ENCODE measurements at regions not wholly inside any gene's neighbourhood (a gene's known extent, or its start where the extent isn't known, plus 50 kb on each side); places are given as distances from the start of the nearest gene placed in this dataset.
A peak's percentile ranks its signal among the peaks of the same experiment; 100 is the strongest.
"Not testable (repeated sequence)": the region's sequence is repeated elsewhere in the genome, so short reads cannot be mapped to it uniquely, and the experiment has no call there.

DNA sequence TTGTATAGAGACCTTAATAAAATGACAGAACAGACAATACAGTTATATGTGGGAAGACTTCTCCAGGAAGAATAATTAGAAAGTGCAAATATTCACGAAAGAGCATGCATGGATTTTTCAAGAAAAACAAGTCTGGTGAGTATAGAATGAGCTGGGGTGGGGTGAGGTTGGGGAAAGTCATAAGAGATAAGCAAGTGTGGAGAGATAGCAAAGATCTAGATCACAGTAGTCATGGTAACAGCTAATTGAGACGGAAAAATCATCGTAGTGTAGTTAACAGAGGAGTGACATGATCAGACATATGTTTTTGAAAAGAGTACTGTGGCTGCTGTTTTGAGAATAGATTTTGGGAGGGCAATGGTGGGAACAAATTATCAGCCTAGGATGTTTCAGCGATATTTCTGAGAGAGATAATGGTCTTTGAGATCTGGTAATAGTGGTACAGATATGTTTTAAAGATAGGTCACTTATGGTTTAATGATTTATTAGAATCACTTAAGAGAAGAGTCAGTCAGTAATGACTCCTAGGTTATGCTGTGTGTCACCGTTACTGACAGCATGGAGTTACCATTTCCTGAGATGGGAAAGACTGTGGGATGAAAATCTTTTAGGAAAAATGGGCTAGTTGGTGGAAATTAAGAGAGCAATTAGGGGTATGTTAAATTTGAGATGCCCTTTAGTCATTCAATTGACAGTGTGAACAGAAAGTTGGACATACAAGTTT is 248.5 kb upstream of the SLC8A1 start:
- DNase-seq = no peak

DNA sequence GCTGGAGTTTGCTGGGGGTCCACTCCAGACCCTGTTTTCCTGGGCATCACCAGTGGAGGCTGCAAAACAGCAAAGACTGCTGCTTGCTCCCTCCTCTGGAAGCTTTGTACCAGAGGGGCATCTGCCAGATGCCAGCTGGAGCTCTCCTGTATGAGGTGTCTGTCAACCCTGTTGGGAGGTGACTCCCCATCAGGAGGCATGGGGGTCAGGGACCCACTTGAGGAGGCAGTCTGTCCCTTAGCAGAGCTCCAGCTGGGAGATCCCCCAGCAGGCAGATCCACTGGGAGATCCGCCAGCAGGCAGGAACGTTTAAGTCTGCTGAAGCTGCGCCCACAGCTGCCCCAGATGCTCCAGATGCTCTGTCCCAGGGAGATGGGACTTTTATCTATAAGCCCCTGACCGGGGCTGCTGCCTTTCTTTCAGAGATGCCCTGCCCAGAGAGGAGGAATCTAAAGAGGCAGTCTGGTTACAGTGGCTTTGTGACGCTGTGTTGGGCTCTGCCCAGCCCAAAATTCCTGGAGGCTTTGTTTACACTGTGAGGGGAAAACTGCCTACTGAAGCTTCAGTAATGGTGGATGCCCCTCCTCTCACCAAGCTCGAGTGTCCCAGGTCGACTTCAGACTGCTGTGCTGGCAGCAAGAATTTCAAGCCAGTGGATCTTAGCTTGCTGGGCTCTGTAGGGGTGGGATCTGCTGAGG is 260.5 kb upstream of the SLC8A1 start:
- not testable (repeated sequence) for DNase-seq

DNA sequence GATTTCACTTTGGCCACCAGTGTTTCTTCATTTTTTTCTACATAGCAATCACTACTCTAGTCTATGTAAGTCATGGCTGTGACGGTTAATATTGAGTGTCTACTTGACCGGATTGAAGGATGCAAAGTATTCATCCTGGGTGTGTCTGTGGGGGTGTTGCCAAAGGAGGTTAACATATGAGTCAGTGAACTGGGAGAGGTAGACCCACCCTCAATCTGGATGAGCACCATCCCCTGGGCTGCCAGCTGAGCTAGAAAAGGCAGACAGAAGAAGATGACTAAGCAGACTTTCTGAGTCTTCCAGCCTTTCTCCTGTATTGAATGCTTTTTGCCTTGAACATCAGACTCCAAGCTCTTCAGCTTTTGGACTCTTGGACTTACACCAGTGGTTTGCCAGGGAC is 265.0 kb upstream of the SLC8A1 start:
- peak; percentile 86 for DNase-seq

DNA sequence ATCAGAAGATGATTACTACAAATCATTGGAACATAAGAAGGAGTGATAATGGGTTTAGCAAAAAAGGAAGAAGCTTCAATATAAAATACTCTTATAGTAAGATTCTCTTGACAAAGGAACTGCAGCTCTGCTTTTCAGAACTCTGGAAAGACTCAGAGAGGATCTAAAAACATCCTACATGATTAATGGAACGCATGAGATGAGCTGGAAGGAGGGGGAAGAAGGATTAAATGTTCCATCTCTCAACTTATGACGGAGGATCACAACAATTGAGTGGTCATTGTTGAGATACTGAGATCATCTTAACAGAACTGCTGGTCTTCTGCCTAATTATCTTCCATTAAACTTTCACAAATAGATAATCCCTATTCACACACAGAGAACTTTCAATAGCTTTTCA is 267.5 kb upstream of the SLC8A1 start:
- no peak for DNase-seq

DNA sequence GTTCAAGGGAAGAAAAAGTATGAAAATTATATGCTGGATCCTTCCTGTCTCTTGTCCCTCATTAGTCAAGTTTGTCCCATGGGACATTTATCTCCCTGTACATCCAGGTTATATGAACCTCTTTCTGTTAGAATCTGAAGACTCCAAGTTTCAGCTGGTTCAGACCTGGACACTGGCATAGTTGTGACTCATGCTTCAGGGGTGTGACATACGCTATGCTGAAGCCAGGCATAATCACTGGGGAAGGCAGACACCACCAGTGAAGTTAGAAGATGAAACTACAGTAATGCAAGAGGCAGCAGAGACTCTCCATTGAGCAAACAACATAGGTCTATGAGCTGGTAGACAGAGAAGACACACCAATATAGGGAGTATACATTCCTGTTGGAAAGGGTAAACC is 269.7 kb upstream of the SLC8A1 start:
- peak; percentile 38 for DNase-seq

DNA sequence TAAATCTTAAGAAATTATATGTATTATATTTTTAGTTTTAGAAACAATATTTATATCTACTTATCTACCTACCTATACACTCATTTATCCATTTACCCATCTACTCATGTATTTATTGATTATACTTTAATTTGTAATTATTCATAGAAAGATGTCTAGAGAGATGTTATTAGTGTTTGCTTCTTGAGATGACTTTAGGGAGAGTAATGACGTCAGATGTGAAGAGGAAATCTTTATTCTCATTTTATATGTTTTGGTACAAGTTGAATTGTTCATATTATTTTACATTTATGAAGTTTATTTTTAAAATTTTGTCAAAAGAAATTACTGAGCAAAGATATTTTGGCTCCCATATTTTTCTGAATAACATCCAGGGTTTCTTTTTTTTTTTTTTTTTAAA is 271.3 kb upstream of the SLC8A1 start:
- no peak for DNase-seq

DNA sequence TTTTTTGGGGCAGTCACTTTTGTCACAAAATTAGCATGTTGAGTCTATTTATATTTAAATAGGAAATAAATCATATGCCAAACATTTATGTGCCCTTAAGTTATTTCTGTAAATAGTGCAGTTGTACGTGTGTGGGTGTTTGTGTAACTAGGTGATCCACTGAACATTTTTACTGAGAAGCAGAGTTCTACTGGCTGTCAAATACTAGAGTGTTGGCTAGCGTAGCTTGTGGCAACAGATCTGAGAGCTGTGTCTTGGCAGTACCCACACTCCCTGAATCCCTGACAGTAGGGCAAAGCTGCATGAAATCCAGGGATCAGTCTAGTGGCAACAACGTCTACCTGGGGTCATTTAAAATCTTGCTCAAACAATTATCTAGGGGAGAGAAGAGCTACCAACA is 273.1 kb upstream of the SLC8A1 start:
- DNase-seq = no peak

DNA sequence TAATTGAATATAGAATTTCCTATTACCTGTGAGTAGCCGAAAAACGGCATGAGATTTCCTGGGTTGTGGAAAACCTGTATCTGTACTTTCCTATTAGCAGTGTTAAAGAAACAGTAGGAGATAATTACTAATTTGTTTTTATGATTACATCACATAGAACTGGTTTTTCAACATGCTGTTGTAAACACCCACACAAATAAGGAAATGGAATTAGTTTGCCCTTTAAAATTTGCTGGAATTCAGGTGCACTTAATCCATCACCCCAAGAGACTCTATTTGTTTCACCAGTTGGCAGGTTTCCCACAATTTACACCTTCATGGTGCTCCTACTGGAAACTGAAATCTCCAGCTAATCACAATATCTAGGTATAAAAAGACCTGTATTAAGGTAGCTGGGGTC is 274.1 kb upstream of the SLC8A1 start:
- DNase-seq = no peak

DNA sequence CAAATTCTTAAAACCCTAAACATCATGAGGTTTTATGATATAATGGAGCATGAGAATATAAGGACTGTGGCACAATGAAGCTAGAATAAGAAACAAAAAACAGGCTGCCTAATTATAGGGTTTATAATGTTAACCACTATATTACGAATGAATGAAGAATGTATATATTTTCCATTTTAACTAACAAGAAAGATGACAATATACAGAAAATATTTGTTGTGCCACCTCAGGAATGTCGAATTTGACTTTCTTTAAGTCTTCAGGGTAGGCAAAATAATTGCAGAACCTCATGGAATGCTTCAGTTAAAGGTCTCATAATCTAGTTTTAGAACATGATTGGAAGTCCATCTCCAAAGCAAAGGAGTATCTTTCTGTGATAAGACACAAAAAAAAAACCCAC is 282.9 kb upstream of the SLC8A1 start:
- peak; percentile 91 for DNase-seq

DNA sequence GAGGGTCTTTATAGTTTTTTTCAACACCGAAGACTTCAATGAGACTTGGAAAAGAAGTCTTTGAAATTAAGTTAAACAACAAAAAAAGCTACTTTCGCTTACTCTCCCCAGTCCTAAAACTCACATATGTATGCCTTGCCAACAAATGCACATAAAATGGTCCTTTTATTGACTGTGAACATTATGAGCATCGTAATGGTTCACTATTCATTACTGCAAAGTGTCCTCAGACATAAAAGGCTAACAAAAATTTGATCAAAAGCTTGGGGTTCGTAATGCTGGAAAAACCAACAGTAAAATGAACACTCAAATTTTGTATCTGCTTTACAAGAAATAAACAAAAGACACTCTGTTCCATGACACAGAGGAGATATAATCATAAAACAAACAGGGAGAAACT is 285.3 kb upstream of the SLC8A1 start:
- DNase-seq = no peak

DNA sequence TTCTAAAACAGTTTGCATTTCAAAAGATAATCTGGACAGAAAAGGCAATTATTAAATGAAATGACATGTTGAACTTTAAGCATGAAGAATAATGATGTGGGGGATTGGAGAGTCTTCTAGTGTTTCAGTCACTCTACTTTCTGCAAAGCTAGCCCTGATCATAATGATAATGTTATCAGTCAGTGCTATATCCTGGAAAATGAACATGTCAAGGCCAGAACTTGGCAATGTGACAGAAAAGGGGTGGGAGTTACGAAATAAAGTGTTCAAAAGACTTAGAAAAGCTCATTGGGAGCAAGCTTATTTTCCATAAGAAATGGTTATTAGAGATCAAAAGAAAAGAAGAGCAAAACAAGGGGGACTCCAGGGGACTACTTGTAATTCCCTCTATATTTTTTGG is 288.5 kb upstream of the SLC8A1 start:
- DNase-seq = no peak

DNA sequence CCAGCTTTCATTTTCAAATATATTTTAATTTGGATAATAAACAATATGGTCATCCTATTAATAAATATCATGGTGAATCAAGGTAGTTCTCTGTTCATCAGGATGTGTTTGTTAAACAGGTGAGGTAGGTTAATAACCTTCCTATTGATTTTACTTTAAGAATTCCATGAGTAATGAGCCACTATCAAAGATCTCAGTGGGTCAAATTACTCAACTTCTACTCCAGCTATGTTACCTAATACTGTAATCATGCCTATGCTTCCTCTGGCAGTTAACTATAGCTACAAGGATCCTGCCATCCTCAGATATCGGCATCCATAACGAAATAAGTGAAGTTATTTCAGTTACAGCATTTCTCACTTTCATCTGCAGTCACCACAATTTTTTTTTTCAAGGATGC is 289.6 kb upstream of the SLC8A1 start:
- no peak for DNase-seq

DNA sequence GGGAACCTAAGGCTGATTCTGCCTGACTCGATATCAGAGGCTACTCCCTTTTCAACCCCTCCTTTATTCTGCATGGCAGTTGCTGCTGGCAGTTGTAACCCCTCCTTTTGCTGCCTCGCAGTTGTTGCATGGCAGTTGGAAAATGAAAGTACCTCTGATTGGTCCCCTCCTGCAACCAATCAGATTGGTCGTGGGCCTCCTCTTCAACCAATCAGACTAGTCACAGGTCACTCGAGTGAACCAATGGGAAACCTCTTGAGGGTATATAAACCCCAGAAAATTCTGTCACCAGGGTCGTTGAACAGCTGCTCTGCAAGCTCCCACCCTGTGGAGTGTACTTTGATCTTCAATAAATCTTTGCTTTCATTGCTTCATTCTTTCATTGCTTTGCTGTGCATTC is 294.3 kb upstream of the SLC8A1 start:
- no peak for DNase-seq

DNA sequence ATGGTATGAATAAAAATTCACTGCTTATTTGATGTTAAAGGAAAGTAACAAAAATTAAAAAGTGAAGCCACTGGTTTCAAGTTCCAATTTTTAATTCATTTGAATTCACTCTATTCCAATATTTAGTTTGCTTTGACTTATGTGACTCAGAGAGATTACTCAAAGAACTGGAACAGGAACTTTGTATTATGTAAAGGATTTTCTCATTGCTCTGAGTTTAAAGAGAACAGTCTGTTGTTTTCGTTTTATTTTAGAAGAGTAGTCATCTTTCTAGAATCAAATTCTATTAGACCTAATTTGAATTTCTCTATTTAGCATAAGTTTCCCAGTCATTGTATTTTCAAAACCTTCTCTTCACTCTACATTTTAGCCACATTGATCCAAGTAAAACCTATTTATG is 300.1 kb upstream of the SLC8A1 start:
- no peak for DNase-seq

DNA sequence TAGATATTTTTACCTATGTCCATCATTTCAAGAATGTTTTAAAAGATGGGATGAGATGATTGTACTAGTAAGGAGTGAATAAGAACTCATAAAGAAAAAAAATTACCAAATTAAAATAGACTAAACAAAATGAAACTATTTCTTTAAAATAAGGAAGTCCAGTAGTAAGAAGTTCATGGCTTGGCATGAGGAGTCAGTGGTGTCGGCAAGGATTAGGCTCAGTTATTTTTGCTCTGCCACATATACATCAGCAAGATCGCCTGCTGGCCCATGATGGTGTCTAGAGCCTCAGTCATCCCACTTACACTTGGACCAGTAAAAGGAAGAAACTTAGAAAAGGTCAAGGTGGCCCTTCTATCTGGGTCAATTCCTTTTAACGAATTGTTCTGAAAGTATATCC is 300.9 kb upstream of the SLC8A1 start:
- no peak for DNase-seq

DNA sequence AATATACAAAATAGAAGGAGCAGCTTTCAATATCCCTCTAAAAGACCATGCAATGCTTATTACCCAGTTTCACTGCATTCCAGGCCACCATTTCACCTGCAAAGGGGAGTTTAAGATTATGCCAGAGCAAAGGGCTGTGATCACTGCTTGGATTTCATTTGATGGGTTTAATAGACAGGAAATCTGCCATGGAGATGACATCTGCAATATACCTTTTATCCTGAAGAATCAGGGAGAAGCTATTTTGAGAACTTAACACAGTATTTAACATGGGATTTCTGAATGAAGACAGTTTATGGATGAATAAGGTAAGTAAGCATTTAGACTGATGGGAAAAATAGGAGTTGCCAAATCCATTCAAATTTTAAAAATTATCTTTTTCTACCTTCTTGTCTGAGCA is 303.0 kb upstream of the SLC8A1 start:
- no peak for DNase-seq

DNA sequence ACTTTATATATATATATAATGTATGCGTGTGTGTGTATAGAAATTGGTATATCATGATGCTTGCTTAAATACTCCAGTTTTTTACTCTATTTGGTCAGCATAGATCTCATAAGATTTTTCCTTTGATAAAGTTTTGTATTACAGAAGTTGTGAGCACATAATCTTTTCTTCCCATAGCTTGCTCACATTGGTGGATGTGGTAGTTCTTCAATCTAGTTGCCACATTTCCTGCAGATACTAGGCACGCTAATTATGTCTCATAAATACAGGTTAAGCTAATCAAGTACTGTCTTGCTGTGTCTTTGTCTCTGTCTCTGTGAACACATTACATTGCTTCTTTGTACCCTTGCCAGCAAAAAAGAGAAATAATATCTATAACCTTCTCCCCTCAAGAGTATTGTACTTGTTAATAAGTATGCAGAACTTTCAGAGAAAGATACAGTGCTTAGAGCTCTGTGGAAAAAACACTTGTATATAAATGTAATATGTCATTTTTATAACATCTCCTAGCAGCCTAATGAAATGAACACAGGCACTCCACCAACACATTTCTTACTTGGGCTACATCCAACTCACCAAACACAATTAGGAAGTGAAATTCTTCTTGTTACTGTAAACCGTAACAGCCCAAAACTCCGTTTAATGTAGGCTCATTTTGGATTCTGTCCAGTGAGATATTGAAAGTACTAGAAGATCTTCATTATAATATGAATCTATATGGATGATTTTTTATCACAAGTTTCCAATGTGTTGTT is 306.7 kb upstream of the SLC8A1 start:
- peak; percentile 32 for DNase-seq

DNA sequence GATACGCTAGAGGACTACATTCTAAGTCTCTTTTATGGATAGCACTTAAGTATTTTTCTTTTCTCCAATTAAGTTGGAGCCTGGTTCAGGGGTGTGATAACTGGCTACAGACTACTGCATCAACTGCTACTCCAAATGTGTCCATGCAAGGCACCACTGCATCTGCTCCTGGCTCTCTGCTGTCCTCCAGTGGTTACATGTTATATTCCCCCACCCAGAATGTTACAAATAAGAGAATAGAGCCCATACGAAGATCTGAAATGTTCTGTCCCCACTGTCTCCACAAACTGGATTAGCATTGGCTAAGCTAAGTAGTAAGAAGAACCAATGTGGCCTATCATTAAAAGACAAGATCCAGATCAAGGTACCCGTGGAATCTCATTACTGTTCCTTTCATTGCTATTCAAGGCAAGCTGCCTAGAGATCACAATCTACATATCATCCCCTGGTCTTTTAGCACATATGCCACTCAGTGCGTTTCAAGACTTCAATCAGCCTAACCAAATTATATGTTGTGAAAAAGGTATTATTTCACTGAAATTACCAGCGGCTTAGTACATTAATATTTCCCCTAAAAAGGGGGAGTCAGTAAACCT is 308.3 kb upstream of the SLC8A1 start:
- DNase-seq = peak; percentile 66

DNA sequence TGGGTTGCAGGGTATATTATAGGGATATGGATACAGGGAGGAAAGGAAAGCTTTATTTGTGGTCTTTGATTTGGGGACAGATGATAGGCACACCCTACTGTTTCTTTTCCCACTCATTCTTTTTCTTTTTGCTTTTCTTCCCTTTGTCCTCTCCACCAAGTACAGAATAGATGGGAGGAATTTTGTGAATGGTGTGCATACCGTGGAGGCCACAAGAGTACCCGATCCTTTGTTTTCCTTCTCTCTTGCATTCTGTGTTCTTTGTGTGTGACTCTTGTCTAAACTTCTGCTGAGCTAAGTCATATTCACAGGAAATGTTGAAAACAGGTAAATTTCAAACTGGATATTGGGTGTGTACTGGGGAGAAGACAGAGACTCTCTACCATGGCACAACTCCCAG is 321.4 kb upstream of the SLC8A1 start:
- no peak for DNase-seq

DNA sequence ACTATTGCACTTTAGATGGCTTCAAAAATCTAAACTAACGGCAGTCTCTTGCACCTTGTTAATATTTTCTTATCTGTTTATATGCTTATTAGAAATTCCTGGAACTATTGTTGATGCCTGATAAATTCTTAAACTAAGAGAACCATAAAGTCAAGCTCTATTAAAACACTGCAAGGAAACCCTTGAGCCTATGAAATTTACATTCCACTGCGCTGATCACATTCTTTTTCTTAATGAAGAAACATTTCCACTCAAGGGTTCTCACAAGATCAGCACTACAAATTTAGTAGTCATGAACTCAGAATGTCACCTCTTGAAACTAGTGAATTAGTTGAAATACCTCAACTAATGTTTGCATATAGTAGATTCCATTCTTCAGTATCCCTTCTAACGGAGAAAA is 331.8 kb upstream of the SLC8A1 start:
- no peak for DNase-seq

DNA sequence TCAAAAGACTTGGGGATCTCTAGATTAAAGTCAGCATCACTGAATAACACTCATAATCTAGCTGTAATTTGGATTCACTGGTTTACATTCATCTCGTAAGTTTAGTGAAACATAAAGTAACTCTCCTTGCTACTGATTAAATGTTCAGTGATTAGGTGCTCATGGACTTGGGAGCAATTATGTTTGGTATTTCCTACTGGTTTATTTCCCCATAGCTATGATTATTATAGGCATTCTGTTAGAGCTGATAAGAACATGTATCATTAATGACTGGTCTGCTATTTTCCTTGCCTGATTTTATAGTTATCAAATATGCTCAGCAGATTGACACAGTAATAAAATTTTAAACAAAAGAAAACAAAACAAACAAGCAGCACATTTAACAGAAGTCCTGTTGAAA is 334.7 kb upstream of the SLC8A1 start:
- no peak for DNase-seq

DNA sequence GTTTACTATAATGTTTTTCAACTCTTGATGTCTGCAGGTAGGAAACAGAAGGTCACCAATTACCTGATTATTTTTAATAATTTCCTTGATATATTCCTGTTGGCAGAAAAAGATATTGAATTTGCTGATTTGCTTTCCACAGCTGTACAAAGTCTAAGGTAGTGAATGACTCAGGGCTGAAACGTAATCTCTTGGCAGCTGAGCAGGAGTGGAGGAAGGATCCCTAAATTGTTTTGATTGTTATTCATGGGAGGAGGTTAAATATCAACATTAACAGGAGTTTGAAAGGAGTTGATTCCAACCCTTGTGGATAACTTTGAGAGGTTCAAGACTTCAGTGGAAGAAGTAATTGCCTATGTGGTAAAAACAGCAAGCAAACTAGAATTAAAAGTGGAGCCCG is 345.2 kb upstream of the SLC8A1 start:
- DNase-seq = peak; percentile 8

DNA sequence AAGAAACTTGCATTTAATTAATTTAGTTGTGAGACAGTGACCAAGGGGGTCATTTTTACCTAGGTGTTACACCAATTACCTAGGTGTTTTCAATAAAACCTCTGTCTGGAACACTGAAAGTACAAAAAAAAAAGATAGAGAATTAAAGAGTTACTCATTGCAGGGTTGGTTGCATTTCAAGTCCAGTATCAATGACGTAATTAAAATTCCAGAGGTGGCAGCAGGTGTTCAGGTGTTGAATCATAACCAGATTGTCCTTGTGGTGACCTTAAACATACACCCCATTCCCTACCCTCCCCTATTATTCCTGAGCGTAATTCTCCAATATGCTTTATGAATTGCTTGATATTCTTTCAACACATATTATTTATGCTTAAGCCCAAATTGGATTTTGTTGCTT is 352.0 kb upstream of the SLC8A1 start:
- DNase-seq = no peak

DNA sequence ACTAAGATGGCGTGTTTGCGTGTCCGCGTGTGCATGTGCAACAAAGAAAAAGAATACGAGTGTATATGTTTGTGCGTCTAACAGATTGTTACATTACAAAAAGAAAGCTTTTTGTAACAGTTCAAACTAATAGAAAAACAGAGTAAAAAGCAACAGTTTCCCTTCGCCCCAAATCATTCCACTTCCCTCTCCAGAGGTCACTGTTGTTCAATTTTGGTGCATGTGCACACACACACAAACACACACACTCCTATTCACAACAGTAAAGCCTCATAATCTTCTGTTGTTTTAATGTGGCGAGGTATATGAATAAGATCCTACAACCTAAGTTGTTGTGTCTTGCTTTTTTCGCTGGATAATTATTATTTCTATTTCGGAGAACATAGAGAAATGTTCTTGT is 357.3 kb upstream of the SLC8A1 start:
- no peak for DNase-seq
